GM23338 (cell line): ENCODE measurements at regions not wholly inside any gene's neighbourhood (a gene's known extent, or its start where the extent isn't known, plus 50 kb on each side); places are given as distances from the start of the nearest gene placed in this dataset.

Experiments used
- ATAC-seq: fragments of 200-7000 bp; cut with Tn5 transposase; 3 replicates; pipeline ENCODE4 v1.9.1; 2020
- DNase-seq: peaks from one replicate; pipeline ENCODE4 v3.0.0-alpha.2; 2015; ENCODE audit warnings: low spot score
- H2AFZ ChIP-seq: fragments of 200-600 bp; sonication (generic); 2 replicates; pipeline ENCODE4 v1.8.0; 2016; ENCODE audit warnings: antibody characterized with exemption, mild to moderate bottlenecking, moderate library complexity
- H3F3A ChIP-seq: fragments of 200-600 bp; sonication (generic); replicated peaks from 2 replicates; pipeline ENCODE4 v1.8.0; 2017; ENCODE audit warnings: antibody characterized with exemption, mixed run types, low read depth
- H3K27ac ChIP-seq: fragments of 200-600 bp; sonication (generic); 2 replicates; pipeline ENCODE4 v1.6.1; 2016; ENCODE audit warnings: low read depth
- H3K27me3 ChIP-seq: fragments of 200-600 bp; sonication (generic); 2 replicates; pipeline ENCODE4 v1.8.0; 2016; ENCODE audit warnings: mild to moderate bottlenecking, mixed run types, moderate library complexity; ENCODE audit not compliant: insufficient read depth
- H3K36me3 ChIP-seq: fragments of 200-600 bp; sonication (generic); 2 replicates; pipeline ENCODE4 v1.8.0; 2016; ENCODE audit warnings: mild to moderate bottlenecking; ENCODE audit not compliant: insufficient read depth
- H3K4me1 ChIP-seq: fragments of 200-600 bp; sonication (generic); 2 replicates; pipeline ENCODE4 v1.8.0; 2016; ENCODE audit warnings: mild to moderate bottlenecking, moderate library complexity; ENCODE audit not compliant: insufficient read depth
- H3K4me2 ChIP-seq: fragments of 200-600 bp; sonication (generic); 2 replicates; pipeline ENCODE4 v1.7.1; 2017; ENCODE audit warnings: mixed run types
- H3K4me3 ChIP-seq: fragments of 200-600 bp; sonication (generic); 2 replicates; pipeline ENCODE4 v1.6.1; 2016; ENCODE audit warnings: mixed run types
- H3K79me2 ChIP-seq: fragments of 200-600 bp; sonication (generic); replicated peaks from 2 replicates; pipeline ENCODE4 v1.8.0; 2017; ENCODE audit warnings: mild to moderate bottlenecking; ENCODE audit not compliant: insufficient read depth
- H3K9me2 ChIP-seq: fragments of 200-600 bp; sonication (generic); 2 replicates; pipeline ENCODE4 v1.8.0; 2017; ENCODE audit not compliant: insufficient read depth
- H4K20me1 ChIP-seq: fragments of 200-600 bp; sonication (generic); replicated peaks from 2 replicates; pipeline ENCODE4 v1.8.0; 2017; ENCODE audit warnings: mild to moderate bottlenecking; ENCODE audit not compliant: insufficient read depth
- H3K27ac Mint-ChIP-seq: 2 replicates; pipeline ENCODE4 v1.8.0; 2020; ENCODE audit warnings: inconsistent platforms, mild to moderate bottlenecking, moderate library complexity, mixed read lengths
- H3K27me3 Mint-ChIP-seq: 3 replicates; pipeline ENCODE4 v1.8.0; 2022; ENCODE audit warnings: low read depth, mild to moderate bottlenecking, moderate library complexity, mixed read lengths, inconsistent platforms; ENCODE audit not compliant: insufficient read depth, poor library complexity
- H3K36me3 Mint-ChIP-seq: 3 replicates; pipeline ENCODE4 v1.8.0; 2021; ENCODE audit warnings: low read depth, mild to moderate bottlenecking, inconsistent platforms, moderate library complexity, mixed read lengths
- H3K4me1 Mint-ChIP-seq: 3 replicates; pipeline ENCODE4 v1.8.0; 2020; ENCODE audit warnings: mild to moderate bottlenecking, inconsistent platforms, mixed read lengths
- H3K4me3 Mint-ChIP-seq: 3 replicates; pipeline ENCODE4 v1.8.0; 2021; ENCODE audit warnings: moderate library complexity, mild to moderate bottlenecking, inconsistent platforms, mixed read lengths
- H3K9me3 Mint-ChIP-seq: 3 replicates; pipeline ENCODE4 v1.8.0; 2020; ENCODE audit warnings: moderate library complexity, mild to moderate bottlenecking, inconsistent platforms, mixed read lengths
- CREB1 ChIP-seq: fragments of 250-450 bp; sonication (Bioruptor Pico); IDR thresholded peaks from 2 replicates; pipeline ENCODE4 v1.5.0; 2020; ENCODE audit warnings: low read depth, mild to moderate bottlenecking, moderate library complexity
- EZH2 ChIP-seq: fragments of 200-600 bp; sonication (generic); IDR thresholded peaks from one replicate; pipeline ENCODE4 v1.8.0; 2017; ENCODE audit warnings: antibody characterized with exemption, mild to moderate bottlenecking, low read depth; ENCODE audit not compliant: unreplicated experiment
- EZH2phosphoT487 ChIP-seq: fragments of 200-600 bp; sonication (generic); IDR thresholded peaks from one replicate; pipeline ENCODE4 v1.8.1; 2018; ENCODE audit warnings: antibody characterized with exemption; ENCODE audit not compliant: unreplicated experiment
- JUNB ChIP-seq: IDR thresholded peaks from one replicate; pipeline ENCODE4 v1.6.1; 2016; ENCODE audit warnings: antibody characterized with exemption; ENCODE audit not compliant: unreplicated experiment
- NANOG ChIP-seq: IDR thresholded peaks from 2 replicates; pipeline ENCODE4 v1.6.1; 2016; ENCODE audit warnings: antibody characterized with exemption, borderline replicate concordance
- POLR2AphosphoS5 ChIP-seq: IDR thresholded peaks from 2 replicates; pipeline ENCODE4 v1.6.1; 2016; ENCODE audit warnings: antibody characterized with exemption, low read depth
- STAT1 ChIP-seq: IDR thresholded peaks from one replicate; pipeline ENCODE4 v1.6.1; 2016; ENCODE audit warnings: antibody characterized with exemption; ENCODE audit not compliant: unreplicated experiment
- ZNF114 ChIP-seq: fragments of 250-450 bp; sonication (Bioruptor Pico); IDR thresholded peaks from 2 replicates; pipeline ENCODE4 v1.5.0; 2020; ENCODE audit warnings: mild to moderate bottlenecking, moderate library complexity
- ZNF331 ChIP-seq: fragments of 250-450 bp; sonication (Bioruptor Pico); IDR thresholded peaks from 2 replicates; pipeline ENCODE4 v1.5.0; 2020; ENCODE audit warnings: low read depth, mild to moderate bottlenecking, moderate library complexity
- TF ChIP-seq, protein P1 (sequence below), 2 experiments: fragments of 200-600 bp in 1 of 2; sonication (generic) in 1 of 2; conservative IDR thresholded peaks; 2 replicates each; pipeline versions ENCODE4 v1.5.1 to v1.6.1; 2016 to 2017; ENCODE audit warnings: antibody characterized with exemption in 2 of 2, low read depth in 2 of 2, mild to moderate bottlenecking in 2 of 2, moderate library complexity in 1 of 2
- TF ChIP-seq, protein P2 (sequence below): IDR thresholded peaks from one replicate; pipeline ENCODE4 v1.6.1; 2018; ENCODE audit warnings: antibody characterized with exemption; ENCODE audit not compliant: unreplicated experiment
- TF ChIP-seq, protein P3 (sequence below): IDR thresholded peaks from 2 replicates; pipeline ENCODE4 v1.6.1; 2016; ENCODE audit warnings: antibody characterized with exemption

DNA sequence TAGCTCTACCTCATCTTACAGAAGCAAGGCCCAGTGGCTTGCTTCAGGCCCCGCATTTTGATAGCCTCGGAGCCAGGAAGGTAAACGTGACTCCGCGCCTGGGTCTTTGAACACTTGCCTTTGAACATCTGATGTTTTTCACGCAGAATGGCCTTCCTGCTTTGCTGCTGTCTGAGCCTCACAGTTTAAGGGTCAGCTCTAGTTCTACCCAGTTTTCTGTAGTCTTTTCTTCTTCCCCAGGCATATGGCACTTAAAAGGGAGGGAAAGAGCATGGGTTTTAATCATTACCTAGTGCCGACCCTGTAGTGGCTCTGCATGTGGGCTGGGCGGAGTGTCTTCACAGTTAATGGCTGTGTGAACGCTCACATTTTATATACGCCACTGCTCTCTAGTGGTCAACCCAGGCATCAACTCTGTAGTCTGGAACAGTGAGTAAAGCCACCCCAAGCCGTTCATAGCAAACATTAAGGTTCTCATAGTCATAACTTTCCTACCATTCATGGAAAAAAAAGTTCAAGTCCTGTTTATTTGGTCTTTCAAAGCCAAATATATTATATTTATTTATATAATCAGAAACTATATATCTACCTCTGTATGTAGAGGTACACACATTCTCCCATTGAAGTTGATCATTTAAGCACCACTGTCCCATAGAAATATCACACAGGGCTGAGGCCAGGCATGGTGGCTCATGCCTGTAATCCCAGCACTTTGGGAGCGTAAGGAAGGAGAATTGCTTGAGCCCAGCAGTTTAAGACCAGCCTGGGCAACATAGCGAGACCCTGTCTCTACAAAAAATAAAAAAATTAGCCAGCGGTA, 78.1 kb downstream of the IER5 start:
- Histone ChIP-seq H3K27me3 (no peaks in the 10 kb centered on the region), H3K4me3 (no peak overlapping the region), H3K79me2 (no peaks in the 10 kb centered on the region), H3K4me2 (no peak overlapping the region), H3K4me1 (no peaks in the 10 kb centered on the region), H4K20me1 (no peaks in the 10 kb centered on the region), H3K9me2 (no peaks in the 10 kb centered on the region), H3K27ac (no peak overlapping the region), H2AFZ (peak overlapping the region; percentile 1; the same call in 1 of the 2 replicates), H3K36me3 (no peaks in the 10 kb centered on the region), H3F3A (no peaks in the 10 kb centered on the region)
- Mint-ChIP-seq H3K27me3 (peaks cover 5% of the 10 kb centered on the region), H3K4me3 (no peak overlapping the region), H3K4me1 (peaks cover 2% of the 10 kb centered on the region; the same call in 2 of the 3 replicates), H3K36me3 (peaks cover 6% of the 10 kb centered on the region; the same call in 1 of the 3 replicates), H3K9me3 (peaks cover 12% of the 10 kb centered on the region; the same call in 2 of the 3 replicates), H3K27ac (no peak overlapping the region)
- peak; percentile 94 for DNase-seq
- TF ChIP-seq, protein P1, sequence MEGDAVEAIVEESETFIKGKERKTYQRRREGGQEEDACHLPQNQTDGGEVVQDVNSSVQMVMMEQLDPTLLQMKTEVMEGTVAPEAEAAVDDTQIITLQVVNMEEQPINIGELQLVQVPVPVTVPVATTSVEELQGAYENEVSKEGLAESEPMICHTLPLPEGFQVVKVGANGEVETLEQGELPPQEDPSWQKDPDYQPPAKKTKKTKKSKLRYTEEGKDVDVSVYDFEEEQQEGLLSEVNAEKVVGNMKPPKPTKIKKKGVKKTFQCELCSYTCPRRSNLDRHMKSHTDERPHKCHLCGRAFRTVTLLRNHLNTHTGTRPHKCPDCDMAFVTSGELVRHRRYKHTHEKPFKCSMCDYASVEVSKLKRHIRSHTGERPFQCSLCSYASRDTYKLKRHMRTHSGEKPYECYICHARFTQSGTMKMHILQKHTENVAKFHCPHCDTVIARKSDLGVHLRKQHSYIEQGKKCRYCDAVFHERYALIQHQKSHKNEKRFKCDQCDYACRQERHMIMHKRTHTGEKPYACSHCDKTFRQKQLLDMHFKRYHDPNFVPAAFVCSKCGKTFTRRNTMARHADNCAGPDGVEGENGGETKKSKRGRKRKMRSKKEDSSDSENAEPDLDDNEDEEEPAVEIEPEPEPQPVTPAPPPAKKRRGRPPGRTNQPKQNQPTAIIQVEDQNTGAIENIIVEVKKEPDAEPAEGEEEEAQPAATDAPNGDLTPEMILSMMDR (conservative IDR thresholded peaks at IDR 0.05; ENCODE audit: low read depth in 2 of 2): peak; percentile 76 to 97
- TF ChIP-seq STAT1: no peak
- peak; percentile 99 for ATAC-seq

DNA sequence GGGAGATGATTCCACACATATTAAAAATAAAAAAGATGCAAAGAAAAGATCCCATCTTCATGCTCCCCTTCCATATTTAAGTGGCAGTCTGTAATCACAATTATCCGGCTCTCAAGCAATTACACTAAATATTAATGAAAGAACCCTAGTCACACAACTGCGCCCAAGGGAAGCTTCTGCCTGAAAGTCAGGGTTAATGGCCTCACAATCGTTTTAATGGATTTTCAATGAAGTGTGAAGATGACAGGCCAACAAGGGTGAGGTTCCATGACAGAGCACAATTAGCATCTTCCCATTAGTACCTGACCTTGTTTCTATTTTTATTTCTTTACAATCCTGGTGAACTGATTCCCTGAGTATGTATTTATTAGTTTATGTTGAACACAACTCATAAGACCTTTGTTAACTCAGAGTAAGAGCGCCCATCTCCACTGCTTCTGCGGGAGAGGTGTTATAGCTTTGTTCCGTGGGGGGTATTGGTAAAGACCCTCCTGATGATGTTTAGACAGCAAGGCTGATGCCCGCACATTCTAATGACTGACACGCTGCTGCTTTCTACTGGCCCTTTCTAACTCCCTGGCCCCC, 80.9 kb downstream of the IER5 start:
- H3K27me3 ChIP-seq: no peaks in the 10 kb centered on the region
- H3K4me1 Mint-ChIP-seq: peaks cover 2% of the 10 kb centered on the region; the same call in 2 of the 3 replicates
- no peak overlapping the region for H3K27ac ChIP-seq
- peaks cover 15% of the 10 kb centered on the region; the same call in 2 of the 3 replicates for H3K9me3 Mint-ChIP-seq
- H3K27me3 Mint-ChIP-seq: peaks cover 10% of the 10 kb centered on the region
- H3K79me2 ChIP-seq: no peaks in the 10 kb centered on the region
- H2AFZ ChIP-seq: no peak overlapping the region
- no peaks in the 10 kb centered on the region for H3K4me1 ChIP-seq
- H3K36me3 ChIP-seq: no peaks in the 10 kb centered on the region
- no peaks in the 10 kb centered on the region for H3K9me2 ChIP-seq
- no peaks in the 10 kb centered on the region for H4K20me1 ChIP-seq
- H3F3A ChIP-seq: no peaks in the 10 kb centered on the region
- no peak overlapping the region for H3K4me2 ChIP-seq
- ATAC-seq (no peak), DNase-seq (no peak)
- H3K4me3 Mint-ChIP-seq: no peak overlapping the region
- no peak overlapping the region for H3K27ac Mint-ChIP-seq
- no peak overlapping the region for H3K4me3 ChIP-seq
- H3K36me3 Mint-ChIP-seq: 0 out of 3 replicates have a peak, but pooled peaks cover 8% of the 10 kb centered on the region
- TF ChIP-seq, protein P2, sequence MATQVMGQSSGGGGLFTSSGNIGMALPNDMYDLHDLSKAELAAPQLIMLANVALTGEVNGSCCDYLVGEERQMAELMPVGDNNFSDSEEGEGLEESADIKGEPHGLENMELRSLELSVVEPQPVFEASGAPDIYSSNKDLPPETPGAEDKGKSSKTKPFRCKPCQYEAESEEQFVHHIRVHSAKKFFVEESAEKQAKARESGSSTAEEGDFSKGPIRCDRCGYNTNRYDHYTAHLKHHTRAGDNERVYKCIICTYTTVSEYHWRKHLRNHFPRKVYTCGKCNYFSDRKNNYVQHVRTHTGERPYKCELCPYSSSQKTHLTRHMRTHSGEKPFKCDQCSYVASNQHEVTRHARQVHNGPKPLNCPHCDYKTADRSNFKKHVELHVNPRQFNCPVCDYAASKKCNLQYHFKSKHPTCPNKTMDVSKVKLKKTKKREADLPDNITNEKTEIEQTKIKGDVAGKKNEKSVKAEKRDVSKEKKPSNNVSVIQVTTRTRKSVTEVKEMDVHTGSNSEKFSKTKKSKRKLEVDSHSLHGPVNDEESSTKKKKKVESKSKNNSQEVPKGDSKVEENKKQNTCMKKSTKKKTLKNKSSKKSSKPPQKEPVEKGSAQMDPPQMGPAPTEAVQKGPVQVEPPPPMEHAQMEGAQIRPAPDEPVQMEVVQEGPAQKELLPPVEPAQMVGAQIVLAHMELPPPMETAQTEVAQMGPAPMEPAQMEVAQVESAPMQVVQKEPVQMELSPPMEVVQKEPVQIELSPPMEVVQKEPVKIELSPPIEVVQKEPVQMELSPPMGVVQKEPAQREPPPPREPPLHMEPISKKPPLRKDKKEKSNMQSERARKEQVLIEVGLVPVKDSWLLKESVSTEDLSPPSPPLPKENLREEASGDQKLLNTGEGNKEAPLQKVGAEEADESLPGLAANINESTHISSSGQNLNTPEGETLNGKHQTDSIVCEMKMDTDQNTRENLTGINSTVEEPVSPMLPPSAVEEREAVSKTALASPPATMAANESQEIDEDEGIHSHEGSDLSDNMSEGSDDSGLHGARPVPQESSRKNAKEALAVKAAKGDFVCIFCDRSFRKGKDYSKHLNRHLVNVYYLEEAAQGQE: no peak
- no peak for TF ChIP-seq JUNB
- TF ChIP-seq ZNF331 (CRISPR knock-in tag): no peak
- TF ChIP-seq CREB1: no peak
- TF ChIP-seq STAT1: no peak
- no peak for TF ChIP-seq EZH2phosphoT487
- no peak for TF ChIP-seq POLR2AphosphoS5
- TF ChIP-seq NANOG: no peak
- no peak for TF ChIP-seq EZH2
- TF ChIP-seq, protein P3, sequence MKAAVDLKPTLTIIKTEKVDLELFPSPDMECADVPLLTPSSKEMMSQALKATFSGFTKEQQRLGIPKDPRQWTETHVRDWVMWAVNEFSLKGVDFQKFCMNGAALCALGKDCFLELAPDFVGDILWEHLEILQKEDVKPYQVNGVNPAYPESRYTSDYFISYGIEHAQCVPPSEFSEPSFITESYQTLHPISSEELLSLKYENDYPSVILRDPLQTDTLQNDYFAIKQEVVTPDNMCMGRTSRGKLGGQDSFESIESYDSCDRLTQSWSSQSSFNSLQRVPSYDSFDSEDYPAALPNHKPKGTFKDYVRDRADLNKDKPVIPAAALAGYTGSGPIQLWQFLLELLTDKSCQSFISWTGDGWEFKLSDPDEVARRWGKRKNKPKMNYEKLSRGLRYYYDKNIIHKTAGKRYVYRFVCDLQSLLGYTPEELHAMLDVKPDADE: no peak
- TF ChIP-seq ZNF114: no peak
- TF ChIP-seq, protein P1 (conservative IDR thresholded peaks at IDR 0.05; ENCODE audit: low read depth in 2 of 2): no peak
